Activated effector memory CD4-positive, alpha-beta T cell treated with Interleukin-2 at 50 U/mL for 16 hours (primary cell): ENCODE measurements at regions not wholly inside any gene's neighbourhood (a gene's known extent, or its start where the extent isn't known, plus 50 kb on each side); places are given as distances from the start of the nearest gene placed in this dataset.

Source experiments
- DNase-seq: peaks from one replicate; pipeline ENCODE4 v3.0.0-alpha.2; 2020

DNA sequence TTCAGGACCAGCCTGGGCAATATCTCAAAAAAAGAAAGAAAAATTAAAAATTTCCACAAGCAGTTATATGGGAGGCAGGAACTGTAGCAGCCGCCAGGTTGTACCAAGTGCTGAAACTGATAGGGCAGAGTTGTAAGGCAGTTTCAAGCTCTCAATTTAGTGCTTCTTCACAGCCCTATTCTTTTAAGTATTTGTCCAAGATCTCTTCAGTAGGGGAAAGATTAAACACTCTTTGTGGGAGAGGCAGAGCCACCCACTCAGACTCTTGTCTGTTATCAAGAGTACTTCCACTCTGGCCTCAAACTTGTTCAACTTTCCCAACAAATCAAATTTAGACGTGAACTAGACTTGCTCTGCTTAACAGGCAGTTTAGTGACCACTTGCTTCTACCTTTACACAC, 228.7 kb downstream of the REEP3 start:
- no peak for DNase-seq

DNA sequence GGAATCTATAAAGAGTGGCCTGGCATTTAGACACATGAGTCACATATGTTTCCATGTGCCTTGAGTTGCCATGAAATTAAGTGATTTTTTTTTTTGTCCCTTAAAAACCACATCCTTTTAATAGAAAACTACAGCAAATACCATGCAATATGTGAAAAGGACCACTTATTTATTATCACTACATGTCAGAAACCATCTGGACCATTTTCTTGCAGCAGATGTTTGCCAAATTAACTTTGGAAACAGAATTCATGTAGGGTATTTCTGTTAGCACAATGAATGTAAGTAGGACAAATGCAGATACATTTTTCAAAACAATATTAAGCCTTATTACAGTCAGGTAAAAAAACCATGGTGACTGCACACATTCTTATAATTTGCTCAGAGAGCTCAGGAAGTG, 230.6 kb downstream of the REEP3 start:
- DNase-seq = no peak

- DNase-seq = no peak
Observed at GRCh38 chr10:63752318-63752717, 231.1 kb downstream of the REEP3 start.

DNA sequence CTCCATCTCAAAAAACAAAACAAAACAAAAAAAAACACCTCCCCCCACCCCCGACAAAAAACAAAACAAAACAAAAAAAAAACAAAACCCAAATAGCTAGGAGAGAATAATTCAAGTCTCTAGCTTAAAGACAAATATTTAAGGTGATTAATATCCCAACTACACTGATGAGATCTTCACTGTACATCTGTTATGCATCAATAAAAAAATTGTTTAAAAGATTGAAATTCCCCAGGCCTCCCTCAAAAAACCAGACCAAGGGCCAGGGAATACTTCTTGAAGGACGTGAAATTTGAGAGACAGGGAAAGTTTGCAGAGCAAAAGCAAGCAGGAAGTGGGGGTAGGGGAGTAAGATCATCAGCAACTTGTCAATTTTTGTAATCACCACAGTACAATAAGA, 232.6 kb downstream of the REEP3 start:
- DNase-seq = no peak

DNA sequence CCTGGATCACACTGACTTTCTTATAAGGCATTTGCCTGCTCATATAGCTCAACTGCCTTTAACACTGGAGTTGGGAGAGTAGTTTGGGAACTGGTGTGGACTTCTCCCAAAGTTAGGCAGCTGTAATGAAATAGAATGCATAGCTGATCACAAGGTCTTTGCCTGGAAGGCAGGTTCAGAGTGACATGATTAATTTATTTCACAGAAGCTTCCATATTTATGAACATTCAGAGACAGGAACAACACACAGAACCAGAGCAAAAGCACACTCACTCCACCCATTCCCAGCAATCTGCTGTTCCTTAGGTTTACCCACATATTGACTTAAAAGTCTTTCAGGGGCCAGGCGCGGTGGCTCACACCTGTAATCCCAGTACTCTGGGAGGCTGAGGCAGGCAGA, 234.2 kb downstream of the REEP3 start:
- DNase-seq = no peak

GRCh38 chr10:63757067-63757466, 235.9 kb downstream of the REEP3 start:
- DNase-seq = no peak

DNA sequence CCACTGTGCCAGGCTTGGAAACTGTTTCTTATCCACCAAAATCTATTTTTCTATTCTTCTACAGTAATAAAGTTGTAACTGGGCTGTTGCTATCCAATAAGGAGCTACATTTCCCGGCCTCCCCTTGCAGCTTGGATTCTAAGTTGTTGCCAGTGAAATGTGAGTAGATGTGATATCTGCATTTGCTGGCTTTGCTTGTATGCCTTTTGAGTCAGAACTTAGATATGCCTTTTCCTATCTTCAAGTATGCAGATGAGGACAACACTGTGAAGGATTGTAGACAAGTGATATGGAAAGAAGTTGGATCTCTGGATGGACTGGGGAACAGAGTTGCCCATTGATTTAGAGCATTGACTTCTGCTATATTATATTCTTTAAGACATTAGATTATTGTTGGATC, 236.9 kb downstream of the REEP3 start:
- no peak for DNase-seq

GRCh38 chr10:63759335-63759734, 238.1 kb downstream of the REEP3 start:
- DNase-seq = no peak

- no peak for DNase-seq
Observed at GRCh38 chr10:63760034-63760707, 239.0 kb downstream of the REEP3 start.

DNA sequence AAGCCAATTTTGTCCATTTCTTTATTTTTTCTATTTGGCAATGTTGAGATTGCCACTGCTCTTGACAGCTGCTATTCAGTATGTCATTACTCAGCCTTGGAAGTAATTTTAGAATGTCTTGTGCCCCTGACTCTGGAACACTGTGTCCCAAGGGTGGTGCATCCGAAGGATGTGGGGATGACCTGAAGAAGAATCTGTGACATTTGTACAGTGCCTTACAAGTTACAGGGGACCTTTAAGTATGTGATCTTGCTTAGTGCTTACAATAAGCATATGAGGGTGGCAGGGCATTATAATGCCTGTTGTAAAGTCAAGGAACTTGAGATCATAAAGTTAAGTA, 239.5 kb downstream of the REEP3 start:
- no peak for DNase-seq

GRCh38 chr10:63761243-63761642, 240.0 kb downstream of the REEP3 start:
- no peak for DNase-seq

DNA sequence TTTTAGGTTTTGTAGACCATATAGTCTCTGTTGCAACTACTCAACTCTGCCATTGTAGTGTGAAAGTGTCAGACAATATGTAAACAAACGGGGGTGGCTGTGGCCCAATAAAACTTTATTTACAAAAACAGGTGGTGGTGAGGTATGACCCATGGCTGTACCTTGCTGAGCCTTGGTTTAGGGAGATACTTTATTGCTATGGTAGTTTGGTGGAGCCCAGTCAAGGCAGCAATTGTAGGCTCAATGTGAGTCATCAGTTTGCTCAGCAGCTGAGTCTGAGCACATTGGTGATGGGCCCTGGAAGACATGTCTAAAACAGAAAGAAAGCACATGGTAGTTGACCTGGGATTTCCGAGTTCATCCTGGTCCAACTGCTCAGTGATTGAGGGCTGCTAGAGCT, 242.5 kb downstream of the REEP3 start:
- no peak for DNase-seq

- DNase-seq = no peak
Observed at GRCh38 chr10:63765126-63765525, 243.9 kb downstream of the REEP3 start.

GRCh38 chr10:63766745-63767137, 245.5 kb downstream of the REEP3 start:
- no peak for DNase-seq

DNA sequence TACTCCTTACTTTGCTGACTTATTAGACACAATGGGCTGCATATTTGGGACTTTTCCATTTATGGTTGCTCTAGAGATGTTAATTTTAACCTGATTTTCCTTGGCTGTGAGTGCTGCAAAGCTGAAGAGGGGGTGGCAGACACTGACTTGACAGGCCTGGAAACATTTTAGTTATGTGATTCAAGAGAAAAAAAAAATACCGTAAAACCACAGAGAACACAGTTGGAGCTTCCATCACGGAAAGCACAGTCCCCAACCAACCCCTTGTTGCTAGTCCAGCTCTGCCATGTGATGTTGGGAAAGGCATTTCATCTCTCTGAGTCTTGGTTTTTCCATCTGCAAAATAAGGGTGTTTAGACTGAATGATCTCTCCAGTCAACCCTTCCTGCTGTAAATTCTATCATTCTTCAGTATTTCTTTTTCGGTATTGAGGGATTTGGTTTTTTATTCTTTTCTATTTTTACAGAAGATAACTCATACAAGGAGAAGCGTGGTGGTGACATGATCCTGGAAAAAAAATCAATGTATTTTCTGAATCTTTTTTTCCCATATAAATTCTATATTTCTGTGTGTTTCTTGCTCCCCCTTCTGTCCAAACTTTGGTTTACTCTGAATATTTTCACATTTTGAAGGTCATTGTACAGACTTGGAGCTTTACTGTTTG, 246.1 kb downstream of the REEP3 start:
- DNase-seq = no peak

DNA sequence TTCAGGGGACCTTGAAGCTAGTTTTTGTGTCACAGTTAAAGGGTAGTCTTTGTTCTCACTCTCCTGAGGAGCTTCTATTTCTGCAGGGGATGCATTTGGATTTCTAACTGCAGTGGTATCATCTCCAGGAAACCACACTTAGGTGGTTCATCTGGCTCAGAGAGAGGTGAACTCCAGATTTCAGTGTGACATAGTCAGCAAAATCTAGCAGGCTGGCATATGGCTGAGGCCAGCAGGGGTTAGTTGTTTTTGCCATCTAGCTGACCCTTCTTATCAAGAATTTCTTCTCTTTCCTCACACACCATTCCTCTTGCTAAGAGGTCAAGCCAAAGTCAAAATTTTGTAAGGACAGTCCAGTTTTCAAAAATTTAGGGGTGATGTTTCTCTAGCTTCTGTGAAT, 248.2 kb downstream of the REEP3 start:
- no peak for DNase-seq

DNA sequence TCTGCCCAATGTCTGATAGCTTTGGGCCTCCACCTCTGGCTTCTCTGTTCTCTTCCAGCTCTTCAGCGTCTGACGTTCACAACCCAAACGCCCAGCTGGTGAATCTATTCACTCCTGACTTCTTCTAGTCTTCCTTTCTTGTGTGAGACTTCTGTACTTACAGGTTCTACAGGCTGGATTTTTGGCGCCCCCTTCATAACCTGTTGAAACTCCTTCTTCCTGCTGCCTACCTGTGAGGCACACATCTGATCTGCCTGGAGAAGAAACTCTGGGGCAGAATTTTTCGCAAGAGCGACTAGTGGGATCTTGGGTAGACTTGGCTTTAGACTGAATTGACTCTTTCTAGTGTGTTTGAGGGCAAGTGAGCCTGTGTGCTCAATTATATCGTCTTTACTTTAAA, 249.3 kb downstream of the REEP3 start:
- DNase-seq = no peak

GRCh38 chr10:63772491-63772890, 251.3 kb downstream of the REEP3 start:
- DNase-seq = no peak

DNA sequence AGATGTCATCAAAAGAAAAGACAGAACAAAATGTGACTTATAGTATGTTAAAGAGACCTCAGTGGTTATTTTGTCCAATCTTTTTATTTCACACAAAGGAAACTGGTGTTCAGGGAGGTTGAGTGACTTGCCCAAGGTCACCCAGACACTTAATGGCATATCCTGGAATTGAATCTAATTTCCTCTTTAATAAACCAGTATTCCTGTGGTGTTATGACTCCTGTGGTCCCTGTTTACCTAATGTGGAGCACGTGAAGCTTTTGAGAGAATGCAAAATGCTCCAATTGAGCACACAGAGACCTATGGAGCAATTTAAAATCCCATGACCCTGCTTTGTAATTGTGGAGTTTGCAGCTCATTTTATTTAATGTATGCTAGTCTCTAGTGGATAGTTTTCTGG, 251.9 kb downstream of the REEP3 start:
- DNase-seq = no peak

- no peak for DNase-seq
Observed at GRCh38 chr10:63773962-63774361, 252.8 kb downstream of the REEP3 start.

GRCh38 chr10:63780101-63780500, 258.9 kb downstream of the REEP3 start:
- no peak for DNase-seq

- DNase-seq = no peak
Observed at GRCh38 chr10:63781226-63781625, 260.0 kb downstream of the REEP3 start.

DNA sequence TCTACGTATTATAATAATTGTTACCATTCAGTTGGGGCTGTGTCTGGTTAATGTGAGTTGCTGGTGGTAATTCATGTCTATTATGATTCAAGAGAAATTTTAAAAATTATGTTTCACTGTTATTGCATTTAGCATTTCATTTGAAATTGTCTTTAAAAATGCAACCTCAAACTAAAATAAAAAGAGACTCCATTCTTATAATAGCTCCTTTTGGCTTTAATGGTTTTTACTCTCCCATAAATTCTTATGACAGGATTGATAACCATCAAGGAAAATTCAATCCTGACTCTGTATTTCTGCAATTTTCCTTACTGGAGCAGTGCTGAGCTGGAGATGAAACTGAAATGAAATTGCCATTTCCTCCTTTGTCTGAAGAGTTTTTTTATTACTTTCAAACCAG, 262.7 kb downstream of the REEP3 start:
- DNase-seq = no peak

GRCh38 chr10:63788152-63788821, 267.1 kb downstream of the REEP3 start:
- no peak for DNase-seq
